ENCODE measurements at regions not wholly inside any gene's neighbourhood (a gene's known extent, or its start where the extent isn't known, plus 50 kb on each side); places are given as distances from the start of the nearest gene placed in this dataset.

DNA sequence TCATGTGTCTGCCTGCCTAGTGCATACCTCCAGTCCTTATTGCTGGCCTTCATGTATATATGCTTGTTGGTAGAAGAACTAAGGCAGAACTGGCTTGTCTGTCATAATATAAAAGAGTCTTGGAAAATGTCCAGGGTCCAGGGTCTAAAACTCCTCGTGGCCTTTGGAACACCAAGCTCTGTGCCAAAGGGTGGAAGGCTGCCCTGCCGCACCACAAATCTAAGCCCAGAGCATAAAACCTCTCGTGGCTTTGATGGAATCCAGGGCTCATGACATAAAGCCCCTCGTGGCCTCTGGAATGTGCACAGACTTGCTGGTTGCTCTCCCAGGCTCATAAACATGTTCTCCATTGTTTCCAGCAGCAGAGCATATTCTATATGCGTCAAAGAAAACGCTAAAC is 107.9 kb downstream of the BBS10 start:
- DNase-seq = no peak
- no peak overlapping the region for H3K4me3 ChIP-seq

GRCh38 chr12:76238688-76239087 is 109.5 kb downstream of the BBS10 start:
- Histone ChIP-seq H3K36me3 (no peaks in the 10 kb centered on the region), H3K9me3 (no peaks in the 10 kb centered on the region), H3K4me3 (no peak overlapping the region), H3K27me3 (no peaks in the 10 kb centered on the region)
- no peak for DNase-seq

More for the DNA sequence above, 107.9 kb downstream of the BBS10 start:
- Histone ChIP-seq H3K27me3 (no peaks in the 10 kb centered on the region), H3K9me3 (no peaks in the 10 kb centered on the region), H3K36me3 (no peaks in the 10 kb centered on the region)

DNA sequence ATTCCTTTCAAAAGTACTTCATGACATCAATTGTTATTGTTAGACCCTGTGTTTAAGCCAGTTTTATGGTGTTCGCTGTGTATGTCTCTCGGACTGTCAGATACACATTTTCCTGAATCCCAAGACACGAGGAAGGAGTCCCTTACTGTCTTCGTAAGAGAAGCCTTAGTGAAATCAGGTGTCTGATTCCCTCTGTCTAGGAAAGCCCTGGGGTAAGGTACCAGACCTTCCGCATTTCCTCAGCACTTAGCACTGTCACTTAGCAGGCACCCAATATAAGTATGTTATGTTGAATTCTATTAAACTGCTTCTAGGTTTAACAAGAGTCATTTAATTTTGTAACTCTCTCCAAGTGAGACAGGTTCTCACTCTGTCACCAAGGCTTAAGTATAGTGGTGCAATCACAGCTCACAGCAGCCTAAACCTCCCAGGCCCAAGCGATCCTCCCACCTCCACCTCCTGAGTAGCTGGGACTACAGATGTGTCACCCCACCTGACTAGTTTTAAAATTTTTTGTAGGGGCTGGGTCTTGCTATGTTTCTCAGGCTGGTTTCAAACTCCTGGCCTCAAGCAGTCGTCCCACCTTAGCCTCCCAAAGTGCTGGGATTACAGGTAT is 111.0 kb downstream of the BBS10 start:
- DNase-seq = no peak
- no peaks in the 10 kb centered on the region for H3K9me3 ChIP-seq
- H3K27me3 ChIP-seq = no peaks in the 10 kb centered on the region
- H3K36me3 ChIP-seq = no peaks in the 10 kb centered on the region
- H3K4me3 ChIP-seq = no peak overlapping the region

DNA sequence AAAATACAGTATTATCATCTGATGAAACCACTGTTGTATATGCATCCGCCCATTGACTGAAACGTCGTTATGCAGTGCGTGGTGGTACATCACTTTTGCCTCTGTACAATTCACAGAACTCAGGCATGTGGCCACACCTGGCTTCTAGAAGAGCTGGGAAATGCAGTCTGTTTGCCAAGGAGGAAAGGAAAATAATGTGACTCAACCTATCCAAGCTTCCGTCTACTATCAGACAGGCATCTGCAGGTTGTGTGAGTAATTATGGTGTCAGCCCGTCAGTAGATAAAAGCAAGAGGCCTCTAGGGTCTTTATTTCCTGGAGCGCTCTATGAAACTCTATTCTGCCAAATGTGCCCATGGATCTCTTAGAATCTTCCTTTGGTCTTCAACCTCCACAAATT is 111.6 kb downstream of the BBS10 start:
- H3K4me3 ChIP-seq = no peak overlapping the region
- peak; percentile 33 for DNase-seq
- no peaks in the 10 kb centered on the region for H3K27me3 ChIP-seq
- H3K9me3 ChIP-seq = no peaks in the 10 kb centered on the region
- no peaks in the 10 kb centered on the region for H3K36me3 ChIP-seq

DNA sequence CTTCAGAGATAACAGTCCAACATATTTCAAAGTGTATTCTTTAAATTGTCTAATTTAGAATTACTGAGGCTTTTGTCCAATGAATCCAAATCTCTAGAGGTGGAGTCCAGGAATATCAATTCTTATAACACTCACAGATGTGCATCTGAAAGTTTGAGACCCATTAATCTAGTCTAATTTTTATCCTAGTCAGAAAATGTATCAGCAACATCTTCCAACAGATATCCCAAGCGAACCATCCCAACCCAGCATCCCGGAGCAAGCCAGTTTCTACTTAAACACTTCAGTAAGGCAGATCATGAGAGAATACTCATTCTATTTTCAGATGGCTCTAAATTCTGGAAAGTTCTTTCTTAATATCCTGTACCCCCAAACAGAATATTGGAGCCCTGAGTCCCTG is 113.5 kb downstream of the BBS10 start:
- H3K36me3 ChIP-seq = no peaks in the 10 kb centered on the region

GRCh38 chr12:76232013-76232412 is 116.2 kb downstream of the BBS10 start:
- Histone ChIP-seq H3K27me3 (no peaks in the 10 kb centered on the region), H3K36me3 (no peaks in the 10 kb centered on the region), H3K9me3 (no peaks in the 10 kb centered on the region), H3K4me3 (no peak overlapping the region)
- no peak for DNase-seq

More for the DNA sequence above, 113.5 kb downstream of the BBS10 start:
- Histone ChIP-seq H3K27me3 (no peaks in the 10 kb centered on the region), H3K9me3 (no peaks in the 10 kb centered on the region), H3K4me3 (no peak overlapping the region)
- DNase-seq = no peak

- no peaks in the 10 kb centered on the region for H3K9me3 ChIP-seq
- no peak overlapping the region for H3K4me3 ChIP-seq
- DNase-seq = no peak
- no peaks in the 10 kb centered on the region for H3K27me3 ChIP-seq
- H3K36me3 ChIP-seq = no peaks in the 10 kb centered on the region
Measured at GRCh38 chr12:76226956-76227355, 121.3 kb downstream of the BBS10 start.

GRCh38 chr12:76226397-76226796 is 121.8 kb downstream of the BBS10 start:
- H3K27me3 ChIP-seq = no peaks in the 10 kb centered on the region
- H3K4me3 ChIP-seq = no peak overlapping the region
- no peaks in the 10 kb centered on the region for H3K9me3 ChIP-seq
- peak; percentile 5 for DNase-seq
- no peaks in the 10 kb centered on the region for H3K36me3 ChIP-seq

GRCh38 chr12:76223869-76224268 is 124.3 kb downstream of the BBS10 start:
- DNase-seq = no peak
- Histone ChIP-seq H3K36me3 (no peaks in the 10 kb centered on the region), H3K4me3 (no peak overlapping the region), H3K9me3 (no peaks in the 10 kb centered on the region), H3K27me3 (no peaks in the 10 kb centered on the region)

DNA sequence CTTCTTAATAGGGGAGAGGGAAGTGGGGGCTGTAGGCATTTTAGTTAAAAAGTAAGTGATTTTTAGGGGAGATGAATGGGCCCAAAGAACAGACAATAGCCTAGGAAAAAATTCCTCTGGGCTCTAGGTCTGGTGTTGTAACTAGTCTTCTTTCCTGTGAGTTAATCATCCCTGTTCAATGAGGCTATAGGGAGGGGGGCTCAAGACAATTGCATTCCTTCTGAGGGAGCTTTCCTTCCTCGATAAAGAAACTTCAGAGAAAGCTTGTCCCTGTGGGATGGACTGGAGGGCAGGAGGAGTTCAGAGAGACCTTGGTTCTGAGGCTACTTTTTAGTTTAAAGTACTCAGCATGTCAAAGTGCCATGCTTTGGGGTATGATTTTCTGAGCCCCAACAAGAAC is 127.2 kb downstream of the BBS10 start:
- Histone ChIP-seq H3K27me3 (no peaks in the 10 kb centered on the region), H3K4me3 (no peak overlapping the region), H3K9me3 (no peaks in the 10 kb centered on the region), H3K36me3 (no peaks in the 10 kb centered on the region)
- DNase-seq = no peak

GRCh38 chr12:76219806-76220205 is 128.4 kb downstream of the BBS10 start:
- no peak overlapping the region for H3K4me3 ChIP-seq
- no peaks in the 10 kb centered on the region for H3K27me3 ChIP-seq
- H3K36me3 ChIP-seq = no peaks in the 10 kb centered on the region
- H3K9me3 ChIP-seq = no peaks in the 10 kb centered on the region
- DNase-seq = no peak

DNA sequence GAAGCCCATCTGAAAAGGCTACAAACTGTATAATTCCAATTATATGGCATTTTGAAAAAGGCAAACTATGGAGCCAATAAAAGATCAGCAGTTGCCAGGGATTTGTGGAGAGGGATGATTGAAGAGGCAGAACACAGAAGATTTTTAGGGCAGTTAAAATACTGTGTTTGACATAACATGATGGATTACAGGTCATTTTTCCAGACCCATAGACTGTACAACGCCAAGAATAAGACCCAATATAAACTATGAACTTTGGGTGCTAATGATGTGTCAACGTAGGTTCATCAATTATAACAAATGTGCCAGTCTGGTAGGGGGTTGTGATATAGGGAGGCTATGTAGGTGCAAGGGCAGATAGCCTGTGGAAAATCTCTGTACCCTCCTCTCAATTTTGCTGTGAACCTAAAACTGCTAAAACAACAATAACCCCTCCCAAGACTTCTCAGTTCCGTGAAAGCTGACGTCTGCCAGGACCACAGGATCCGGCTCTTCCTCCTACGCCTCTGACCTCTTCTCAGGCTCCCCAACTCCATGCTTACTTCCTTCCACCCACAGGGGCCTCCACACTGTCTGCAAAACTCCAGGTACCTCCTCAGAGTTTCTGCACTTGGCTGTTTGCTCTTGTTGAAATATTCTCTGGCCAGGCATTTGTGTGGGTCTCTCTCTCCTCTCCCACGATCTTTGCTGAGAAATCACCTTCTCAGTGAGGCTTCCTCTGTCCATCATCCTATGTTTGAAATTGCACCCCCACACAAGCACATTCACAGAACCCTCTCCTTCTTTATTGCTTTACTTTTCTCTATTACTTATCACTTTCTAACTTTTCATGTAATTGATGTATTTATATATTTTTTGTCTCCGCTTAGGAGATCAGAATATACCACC is 131.4 kb downstream of the BBS10 start:
- H3K27me3 ChIP-seq = no peaks in the 10 kb centered on the region
- H3K9me3 ChIP-seq = no peaks in the 10 kb centered on the region
- no peak for DNase-seq
- H3K36me3 ChIP-seq = no peaks in the 10 kb centered on the region
- H3K4me3 ChIP-seq = no peak overlapping the region

DNA sequence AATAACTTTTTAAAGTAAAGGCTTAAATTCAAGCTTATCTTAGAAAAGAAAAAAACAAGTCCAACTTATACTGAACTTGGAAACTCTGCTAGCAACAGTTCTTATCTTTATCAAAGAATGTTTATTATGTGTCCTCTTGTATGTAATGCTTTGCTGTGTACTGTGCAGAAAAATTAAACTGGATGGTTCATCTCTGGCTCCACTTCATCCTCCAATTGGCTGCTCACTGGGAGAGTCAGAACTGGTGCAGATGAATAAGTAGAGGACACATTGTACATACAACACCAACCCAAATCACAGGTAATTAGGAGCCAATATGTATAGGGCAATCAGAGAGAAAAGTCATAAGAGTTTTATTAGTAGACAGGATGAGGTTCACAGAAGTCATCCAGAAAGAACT is 123.6 kb upstream of the NAP1L1 start:
- H3K4me3 ChIP-seq = no peak overlapping the region
- H3K9me3 ChIP-seq = peaks cover 4% of the 10 kb centered on the region; the same call in 1 of the 2 replicates
- no peaks in the 10 kb centered on the region for H3K27me3 ChIP-seq
- no peaks in the 10 kb centered on the region for H3K36me3 ChIP-seq
- DNase-seq = no peak

DNA sequence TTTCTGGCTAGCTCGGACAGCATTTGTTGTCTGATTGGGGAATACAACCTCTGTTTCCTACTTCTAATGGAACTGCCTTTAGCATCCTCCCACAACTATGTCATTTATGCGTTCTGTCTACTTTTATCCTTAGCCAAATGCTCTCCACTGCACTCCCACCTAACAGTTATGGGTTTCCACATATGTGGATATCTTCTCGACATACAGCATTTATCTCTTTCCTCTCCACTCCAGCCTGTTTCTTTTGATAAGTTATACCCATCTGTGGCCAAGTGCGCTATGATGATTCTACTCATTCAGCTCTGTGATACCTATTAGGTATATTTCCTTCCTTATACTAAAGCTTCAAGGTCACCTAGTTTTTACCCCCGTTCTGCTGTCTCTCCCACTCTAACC is 122.2 kb upstream of the NAP1L1 start:
- Histone ChIP-seq H3K4me3 (no peak overlapping the region), H3K9me3 (peaks cover 8% of the 10 kb centered on the region; the same call in 1 of the 2 replicates), H3K27me3 (no peaks in the 10 kb centered on the region), H3K36me3 (no peaks in the 10 kb centered on the region)
- no peak for DNase-seq

GRCh38 chr12:76206039-76206676 is 121.7 kb upstream of the NAP1L1 start:
- no peak overlapping the region for H3K4me3 ChIP-seq
- peaks cover 8% of the 10 kb centered on the region; the same call in 1 of the 2 replicates for H3K9me3 ChIP-seq
- no peaks in the 10 kb centered on the region for H3K36me3 ChIP-seq
- H3K27me3 ChIP-seq = no peaks in the 10 kb centered on the region
- DNase-seq = no peak

GRCh38 chr12:76202621-76203020 is 118.1 kb upstream of the NAP1L1 start:
- DNase-seq = no peak
- H3K4me3 ChIP-seq = no peak overlapping the region
- H3K27me3 ChIP-seq = no peaks in the 10 kb centered on the region
- peaks cover 37% of the 10 kb centered on the region for H3K9me3 ChIP-seq
- H3K36me3 ChIP-seq = no peaks in the 10 kb centered on the region

GRCh38 chr12:76201758-76202157 is 117.3 kb upstream of the NAP1L1 start:
- DNase-seq = no peak
- peaks cover 40% of the 10 kb centered on the region for H3K9me3 ChIP-seq

More at GRCh38 chr12:76201758-76202157, 117.3 kb upstream of the NAP1L1 start:
- no peak overlapping the region for H3K4me3 ChIP-seq
- no peaks in the 10 kb centered on the region for H3K36me3 ChIP-seq
- H3K27me3 ChIP-seq = no peaks in the 10 kb centered on the region

All from MG63 (cell line).